CD14-positive monocyte (primary cell): ENCODE measurements at regions not wholly inside any gene's neighbourhood (a gene's known extent, or its start where the extent isn't known, plus 50 kb on each side); places are given as distances from the start of the nearest gene placed in this dataset.

Experiments
- DNase-seq, 3 donors: peaks; one replicate each; pipeline ENCODE4 v3.0.0-alpha.2; 2011 to 2022
- H2AFZ ChIP-seq: 2 replicates; pipeline ENCODE4 v1.6.0; 2012; ENCODE audit warnings: mild to moderate bottlenecking, low read depth, low read length, inconsistent platforms; ENCODE audit not compliant: insufficient read depth, poor library complexity, severe bottlenecking
- H3K27ac ChIP-seq, 2 donors: 1 replicate in 1 of 2; 2 replicates in 1 of 2; pipeline ENCODE4 v1.5.1; 2012 to 2013; ENCODE audit warnings: low read length in 2 of 2, control low read depth in 1 of 2, inconsistent platforms in 1 of 2, low read depth in 1 of 2, mild to moderate bottlenecking in 1 of 2
- H3K27me3 ChIP-seq, 2 donors: one replicate each; pipeline versions ENCODE4 v1.6.0 to v1.6.1; 2011 to 2013; ENCODE audit warnings: low read length in 2 of 2; ENCODE audit not compliant: control insufficient read depth in 2 of 2, insufficient read depth in 2 of 2
- H3K36me3 ChIP-seq, 2 donors: replicated peaks in 1 of 2; 1 replicate in 1 of 2; 2 replicates in 1 of 2; pipeline versions ENCODE4 v1.5.1 to v1.6.1; 2012 to 2013; ENCODE audit warnings: low read length in 2 of 2, control low read depth in 1 of 2, inconsistent platforms in 1 of 2, mild to moderate bottlenecking in 1 of 2; ENCODE audit not compliant: insufficient read depth in 2 of 2, control insufficient read depth in 1 of 2
- H3K4me1 ChIP-seq, 2 donors: 1 replicate in 1 of 2; 2 replicates in 1 of 2; pipeline versions ENCODE4 v1.5.1 to v1.6.1; 2012 to 2013; ENCODE audit warnings: low read length in 2 of 2, control low read depth in 1 of 2, inconsistent platforms in 1 of 2, mild to moderate bottlenecking in 1 of 2, moderate library complexity in 1 of 2; ENCODE audit not compliant: insufficient read depth in 2 of 2, control insufficient read depth in 1 of 2
- H3K4me2 ChIP-seq: replicated peaks from 2 replicates; pipeline ENCODE3; 2012; ENCODE audit warnings: low read length, moderate library complexity, mild to moderate bottlenecking; ENCODE audit not compliant: poor library complexity, severe bottlenecking; ENCODE audit errors: extremely low read depth
- H3K4me3 ChIP-seq, 3 experiments: fragments of 200-600 bp in 1 of 3; sonication (generic) in 1 of 3; replicated peaks in 1 of 3; 1 replicate in 2 of 3; 2 replicates in 1 of 3; pipeline ENCODE4 v1.5.1; 2011 to 2013; ENCODE audit warnings: low read length in 3 of 3, mild to moderate bottlenecking in 3 of 3, control low read depth in 2 of 3, low read depth in 2 of 3, inconsistent platforms in 1 of 3, moderate library complexity in 1 of 3
- H3K79me2 ChIP-seq: 2 replicates; pipeline ENCODE4 v1.6.0; 2012; ENCODE audit warnings: mild to moderate bottlenecking, control low read depth, inconsistent platforms, low read length, moderate library complexity; ENCODE audit not compliant: insufficient read depth
- H3K9ac ChIP-seq: 2 replicates; pipeline ENCODE4 v1.6.0; 2017; ENCODE audit warnings: low read length, mild to moderate bottlenecking; ENCODE audit not compliant: insufficient read depth, poor library complexity, severe bottlenecking
- H3K9me3 ChIP-seq, 2 donors: replicated peaks in 1 of 2; 1 replicate in 1 of 2; 2 replicates in 1 of 2; pipeline versions ENCODE4 v1.5.1 to v1.6.1; 2012 to 2013; ENCODE audit warnings: low read length in 2 of 2, control low read depth in 1 of 2; ENCODE audit not compliant: control insufficient read depth in 1 of 2, insufficient read depth in 1 of 2
- H4K20me1 ChIP-seq: 2 replicates; pipeline ENCODE4 v1.6.0; 2012; ENCODE audit warnings: mild to moderate bottlenecking, low read length, control low read depth, moderate library complexity; ENCODE audit not compliant: insufficient read depth
- H3K27ac Mint-ChIP-seq, 7 donors: one replicate each; pipeline ENCODE4 v1.8.0; 2020; ENCODE audit warnings: mild to moderate bottlenecking in 7 of 7, mixed read lengths in 7 of 7, moderate library complexity in 6 of 7, inconsistent platforms in 2 of 7
- H3K27me3 Mint-ChIP-seq, 3 donors: one replicate each; pipeline ENCODE4 v1.8.0; 2021 to 2022; ENCODE audit warnings: low read depth in 3 of 3, mild to moderate bottlenecking in 3 of 3, mixed read lengths in 3 of 3, moderate library complexity in 3 of 3, inconsistent platforms in 1 of 3
- H3K36me3 Mint-ChIP-seq, 2 donors: one replicate each; pipeline ENCODE4 v1.8.0; 2020; ENCODE audit warnings: mixed read lengths in 2 of 2, inconsistent platforms in 1 of 2, mild to moderate bottlenecking in 1 of 2
- H3K4me1 Mint-ChIP-seq: one replicate; pipeline ENCODE4 v1.8.0; 2020; ENCODE audit warnings: mild to moderate bottlenecking, mixed read lengths
- H3K4me3 Mint-ChIP-seq, 2 donors: one replicate each; pipeline ENCODE4 v1.8.0; 2020; ENCODE audit warnings: mild to moderate bottlenecking in 2 of 2, mixed read lengths in 2 of 2, moderate library complexity in 1 of 2
- H3K9me3 Mint-ChIP-seq, 7 donors: one replicate each; pipeline ENCODE4 v1.8.0; 2020 to 2022; ENCODE audit warnings: mixed read lengths in 7 of 7, mild to moderate bottlenecking in 6 of 7, moderate library complexity in 6 of 7, inconsistent platforms in 2 of 7
- CTCF ChIP-seq: fragments of 200-600 bp; IDR thresholded peaks from one replicate; pipeline ENCODE4 v1.8.0; 2022; ENCODE audit warnings: antibody characterized with exemption, mild to moderate bottlenecking
- WGBS: methylation state at CpG from one replicate; pipeline ENCODE4 v1.1.5; 2013; ENCODE audit warnings: missing lambda C conversion rate; ENCODE audit not compliant: insufficient coverage; 5-methylcytosine and 5-hydroxymethylcytosine counted together
- intact Hi-C, 2 donors: fragments of 100-400 bp; cut with micrococcal nuclease; formaldehyde crosslinking; loops; one replicate each; pipeline versions ENCODE4 v1.15.0 to v1.15.1; 2023

- Histone ChIP-seq H3K27ac (no peak overlapping the region), H3K4me1 (no peaks in the 10 kb centered on the region), H2AFZ (no peak overlapping the region), H3K4me3 (no peak overlapping the region), H3K27me3 (no peaks in the 10 kb centered on the region), H3K9me3 (no peaks in the 10 kb centered on the region), H3K4me2 (no peak overlapping the region), H3K36me3 (no peaks in the 10 kb centered on the region), H4K20me1 (no peaks in the 10 kb centered on the region), H3K79me2 (no peaks in the 10 kb centered on the region), H3K9ac (no peak overlapping the region)
- Mint-ChIP-seq H3K4me1 (no peaks in the 10 kb centered on the region), H3K9me3 (no peaks in the 10 kb centered on the region), H3K27ac (no peak overlapping the region), H3K27me3 (peaks cover 0 to 3% (median 0%) of the 10 kb centered on the region in 3 donors), H3K36me3 (no peaks in the 10 kb centered on the region), H3K4me3 (no peak overlapping the region)
- 83% methylated on average over 1 of the region's 2 CpGs for WGBS
- DNase-seq = peak in 1 of 3 donors; percentile 3
- peak; percentile 58 for TF ChIP-seq CTCF
- intact Hi-C loops = no loop called here
These were observed 124.9 kb downstream of the RDH14 start for GRCh38 chr2:18435426-18436037.

- Histone ChIP-seq H3K27me3 (no peaks in the 10 kb centered on the region), H3K4me3 (no peak overlapping the region), H4K20me1 (no peaks in the 10 kb centered on the region), H3K4me2 (no peak overlapping the region), H3K9ac (no peak overlapping the region), H3K9me3 (no peaks in the 10 kb centered on the region), H3K36me3 (no peaks in the 10 kb centered on the region), H3K27ac (no peak overlapping the region), H2AFZ (no peak overlapping the region), H3K79me2 (no peaks in the 10 kb centered on the region), H3K4me1 (no peaks in the 10 kb centered on the region)
- no peak for DNase-seq
- Mint-ChIP-seq H3K4me1 (no peaks in the 10 kb centered on the region), H3K36me3 (no peaks in the 10 kb centered on the region), H3K4me3 (no peak overlapping the region), H3K27ac (no peak overlapping the region), H3K9me3 (no peaks in the 10 kb centered on the region), H3K27me3 (peaks cover 0 to 3% (median 0%) of the 10 kb centered on the region in 3 donors)
- no CpG with 5 or more reads among the region's 1 CpG for WGBS
- no peak for TF ChIP-seq CTCF
- intact Hi-C loops = no loop called here
These were observed 126.6 kb downstream of the RDH14 start for GRCh38 chr2:18433872-18434271.
